GM12892 (cell line): ENCODE measurements at regions not wholly inside any gene's neighbourhood (a gene's known extent, or its start where the extent isn't known, plus 50 kb on each side); places are given as distances from the start of the nearest gene placed in this dataset.

ENCODE experiments used
- POLR2A ChIP-seq: IDR thresholded peaks from 2 replicates; pipeline ENCODE4 v1.6.1; 2011; ENCODE audit warnings: low read depth, low read length, control low read depth
- POLR2AphosphoS5 ChIP-seq: IDR thresholded peaks from 2 replicates; pipeline ENCODE4 v1.6.1; 2011; ENCODE audit warnings: low read depth, low read length, control low read depth

GRCh38 chr7:136667584-136667983, 200.9 kb upstream of the CHRM2 start:
- no peak for TF ChIP-seq POLR2A
- TF ChIP-seq POLR2AphosphoS5, result no peak
